HEK293 (cell line): ENCODE measurements at regions not wholly inside any gene's neighbourhood (a gene's known extent, or its start where the extent isn't known, plus 50 kb on each side); places are given as distances from the start of the nearest gene placed in this dataset.

Source experiments
- ATF2 ChIP-seq: fragments of 450-650 bp; formaldehyde crosslinking; IDR thresholded peaks from 2 replicates; pipeline ENCODE4 v1.5.1; 2016; ENCODE audit warnings: missing biosample characterization, missing genetic modification characterization, low read depth
- CTCF ChIP-seq: fragments of 450-650 bp; formaldehyde crosslinking; IDR thresholded peaks from 2 replicates; pipeline ENCODE4 v1.5.1; 2016; ENCODE audit warnings: missing biosample characterization, missing genetic modification characterization
- ELK4 ChIP-seq: IDR thresholded peaks from 2 replicates; pipeline ENCODE4 v1.6.1; 2011; ENCODE audit warnings: mild to moderate bottlenecking, low read depth, low read length, borderline replicate concordance
- YY1 ChIP-seq: fragments of 450-650 bp; formaldehyde crosslinking; IDR thresholded peaks from 2 replicates; pipeline ENCODE4 v1.5.1; 2018; ENCODE audit warnings: missing biosample characterization, missing genetic modification characterization
- ZNF121 ChIP-seq: fragments of 450-650 bp; formaldehyde crosslinking; IDR thresholded peaks from 2 replicates; pipeline ENCODE4 v1.5.1; 2016; ENCODE audit warnings: missing biosample characterization, missing genetic modification characterization
- ZNF174 ChIP-seq: fragments of 450-650 bp; formaldehyde crosslinking; IDR thresholded peaks from 2 replicates; pipeline ENCODE4 v1.5.0; 2017; ENCODE audit warnings: missing biosample characterization, mild to moderate bottlenecking, missing genetic modification characterization
- ZNF26 ChIP-seq: fragments of 450-650 bp; formaldehyde crosslinking; IDR thresholded peaks from 2 replicates; pipeline ENCODE4 v1.5.1; 2016; ENCODE audit warnings: missing biosample characterization, missing genetic modification characterization
- ZNF311 ChIP-seq: fragments of 450-650 bp; formaldehyde crosslinking; IDR thresholded peaks from 2 replicates; pipeline ENCODE4 v1.5.1; 2017; ENCODE audit warnings: missing biosample characterization, missing genetic modification characterization, borderline replicate concordance
- ZNF404 ChIP-seq: fragments of 450-650 bp; formaldehyde crosslinking; IDR thresholded peaks from 2 replicates; pipeline ENCODE4 v1.5.1; 2017; ENCODE audit warnings: missing biosample characterization, missing genetic modification characterization

DNA sequence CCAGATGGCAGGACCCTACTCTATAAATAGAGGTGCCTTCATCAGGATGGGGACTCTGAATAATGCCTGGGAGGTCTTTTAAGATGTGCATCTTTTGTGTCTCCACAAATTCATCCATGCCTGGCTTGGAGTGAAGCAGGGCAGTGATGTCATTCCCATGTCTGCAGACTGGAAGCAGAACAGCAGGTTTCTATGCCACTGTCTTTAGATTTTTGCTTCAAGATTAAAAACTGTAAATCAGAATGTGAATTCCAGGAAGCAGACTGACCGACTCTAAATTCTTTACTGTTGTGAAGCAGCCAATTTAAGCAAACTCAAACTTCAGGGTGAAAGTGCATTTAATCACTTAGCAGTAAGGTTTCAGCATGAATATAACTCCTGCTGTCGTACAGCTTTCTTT is 159.3 kb downstream of the SCG2 start:
- TF ChIP-seq ELK4, result no peak
- no peak for TF ChIP-seq ZNF404 (tag by site-specific recombination)
- no peak for TF ChIP-seq CTCF (tag by site-specific recombination)
- TF ChIP-seq ZNF26 (tag by site-specific recombination), result no peak
- TF ChIP-seq ZNF174, result no peak
- no peak for TF ChIP-seq ZNF311
- no peak for TF ChIP-seq ATF2 (tag by site-specific recombination)
- no peak for TF ChIP-seq ZNF121
- no peak for TF ChIP-seq YY1 (tag by site-specific recombination)
